NCI-H345 (cell line): ENCODE measurements at regions not wholly inside any gene's neighbourhood (a gene's known extent, or its start where the extent isn't known, plus 50 kb on each side); places are given as distances from the start of the nearest gene placed in this dataset.
"Not testable (repeated sequence)": the region's sequence is repeated elsewhere in the genome, so short reads cannot be mapped to it uniquely, and the experiment has no call there.

Experiments used
- DNase-seq: peaks from one replicate; lab custom pipeline; 2025; lab: John Stamatoyannopoulos, UW

- not testable (repeated sequence) for DNase-seq
Observed at GRCh38 chr2:111579500-111580134, 304.4 kb downstream of the ANAPC1 start.

DNA sequence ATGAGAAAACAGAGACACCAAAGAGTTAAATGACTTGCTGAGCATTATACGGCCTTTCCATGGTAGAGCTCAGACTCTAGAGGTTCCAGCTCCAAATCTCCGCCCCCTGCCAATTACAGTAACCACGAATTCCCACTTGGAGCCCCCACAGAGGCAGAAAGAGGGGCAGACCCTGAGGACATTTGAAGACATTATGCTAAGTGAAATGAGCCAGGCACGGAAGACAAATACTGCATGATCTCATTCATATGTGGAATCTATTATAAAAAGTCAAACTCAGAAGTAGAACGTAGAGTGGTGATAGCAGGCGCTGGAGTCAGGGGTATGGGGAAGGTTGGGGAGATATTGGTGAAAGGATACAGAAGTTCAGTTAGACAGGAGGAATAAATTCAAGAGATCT is 303.4 kb downstream of the ANAPC1 start:
- not testable (repeated sequence) for DNase-seq

GRCh38 chr2:111582090-111582489 is 301.9 kb downstream of the ANAPC1 start:
- DNase-seq, result not testable (repeated sequence)

DNA sequence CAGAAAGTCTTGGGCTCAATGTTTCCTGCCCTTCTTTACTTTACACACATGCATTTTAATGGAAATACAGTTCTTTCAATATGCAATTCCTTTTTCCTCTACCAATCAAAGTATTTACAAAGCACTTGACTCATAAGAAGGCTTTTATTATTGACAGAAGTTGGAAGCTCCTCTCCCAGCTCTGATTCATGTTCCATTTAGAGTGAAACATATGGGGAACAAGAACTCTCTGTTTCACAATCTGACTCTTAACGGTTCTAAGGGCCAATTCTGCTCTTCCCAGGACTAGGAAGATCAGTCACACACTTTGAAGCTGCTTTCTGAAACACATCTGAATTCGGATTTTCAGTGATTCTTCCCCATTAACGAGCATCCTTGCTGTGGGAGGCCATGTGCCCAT is 300.5 kb downstream of the ANAPC1 start:
- not testable (repeated sequence) for DNase-seq

DNA sequence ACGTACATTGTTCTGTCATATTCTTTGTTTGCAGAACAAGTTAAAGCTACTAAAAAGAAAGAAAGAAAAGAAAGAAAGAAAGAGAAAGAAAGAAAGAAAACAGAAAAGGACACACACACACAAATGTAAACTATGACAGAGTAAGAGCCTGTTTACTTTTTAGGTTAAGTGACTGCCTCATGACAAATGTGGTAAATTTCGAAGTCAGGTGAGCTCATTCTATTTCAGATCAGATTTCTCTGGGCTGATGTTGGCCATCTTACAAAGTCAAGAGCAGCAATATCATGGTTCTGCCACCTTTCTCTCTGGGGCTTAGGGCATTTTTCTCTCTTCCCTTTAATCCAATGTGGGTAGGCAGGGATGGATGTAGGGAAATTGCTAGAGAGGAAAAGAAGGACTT is 299.5 kb downstream of the ANAPC1 start:
- DNase-seq, result not testable (repeated sequence)

DNA sequence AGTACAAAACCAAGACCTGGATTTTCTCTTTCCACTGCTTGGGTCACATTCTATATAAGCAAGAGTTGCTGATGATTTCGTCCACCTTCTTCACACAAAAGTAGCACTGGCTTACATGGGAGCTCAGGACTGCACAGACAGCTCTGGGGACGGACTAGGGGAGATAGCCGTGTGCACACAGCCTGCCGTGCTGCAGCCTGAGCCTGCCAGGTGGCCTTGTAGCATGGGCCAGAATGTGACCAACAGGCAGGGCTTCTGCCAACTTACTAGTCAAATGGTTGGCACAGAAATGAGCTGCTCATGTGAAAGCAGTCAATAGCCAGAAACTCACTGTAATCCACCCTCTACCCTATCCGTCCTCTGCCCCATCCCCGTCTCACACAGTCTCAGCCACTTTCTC is 299.0 kb downstream of the ANAPC1 start:
- DNase-seq, result not testable (repeated sequence)

DNA sequence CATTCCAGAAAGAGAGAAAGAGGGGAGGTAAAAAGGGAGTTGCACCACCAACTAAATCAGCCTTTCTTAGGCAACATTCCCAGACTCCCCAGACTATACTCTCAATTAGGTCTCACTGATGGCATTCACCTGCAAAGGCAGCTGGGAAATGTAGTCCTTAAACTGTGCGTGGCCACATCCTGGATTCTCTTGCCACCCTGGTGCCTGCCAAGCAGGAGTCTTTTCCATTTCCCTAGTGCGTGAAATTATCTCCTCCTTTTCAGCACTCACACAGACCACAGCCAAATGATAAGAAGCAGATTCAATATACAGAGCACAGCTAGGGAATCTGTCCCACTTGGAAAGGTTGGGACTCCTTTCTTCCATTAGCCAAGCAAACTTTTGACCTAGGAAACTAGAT is 298.0 kb downstream of the ANAPC1 start:
- DNase-seq, result not testable (repeated sequence)

DNA sequence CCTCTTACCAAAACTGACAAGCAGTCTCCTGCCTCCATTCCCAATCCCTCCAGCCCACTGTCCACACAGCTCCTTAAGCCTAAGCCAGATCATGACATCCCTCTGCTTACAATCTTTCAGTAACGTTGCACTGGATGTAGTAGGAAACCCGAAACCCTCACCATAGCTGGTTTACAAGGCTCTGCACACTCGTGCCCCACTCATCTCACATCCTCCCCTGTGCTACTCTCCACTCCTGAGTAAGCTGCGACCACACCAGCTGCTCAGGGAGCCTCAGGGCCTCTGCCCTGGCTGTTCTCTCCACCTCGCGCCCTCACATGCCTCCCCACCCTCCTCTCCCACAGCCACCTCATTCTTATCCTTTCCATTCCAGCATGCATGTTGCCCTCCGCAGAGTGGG is 288.9 kb downstream of the ANAPC1 start:
- not testable (repeated sequence) for DNase-seq

DNA sequence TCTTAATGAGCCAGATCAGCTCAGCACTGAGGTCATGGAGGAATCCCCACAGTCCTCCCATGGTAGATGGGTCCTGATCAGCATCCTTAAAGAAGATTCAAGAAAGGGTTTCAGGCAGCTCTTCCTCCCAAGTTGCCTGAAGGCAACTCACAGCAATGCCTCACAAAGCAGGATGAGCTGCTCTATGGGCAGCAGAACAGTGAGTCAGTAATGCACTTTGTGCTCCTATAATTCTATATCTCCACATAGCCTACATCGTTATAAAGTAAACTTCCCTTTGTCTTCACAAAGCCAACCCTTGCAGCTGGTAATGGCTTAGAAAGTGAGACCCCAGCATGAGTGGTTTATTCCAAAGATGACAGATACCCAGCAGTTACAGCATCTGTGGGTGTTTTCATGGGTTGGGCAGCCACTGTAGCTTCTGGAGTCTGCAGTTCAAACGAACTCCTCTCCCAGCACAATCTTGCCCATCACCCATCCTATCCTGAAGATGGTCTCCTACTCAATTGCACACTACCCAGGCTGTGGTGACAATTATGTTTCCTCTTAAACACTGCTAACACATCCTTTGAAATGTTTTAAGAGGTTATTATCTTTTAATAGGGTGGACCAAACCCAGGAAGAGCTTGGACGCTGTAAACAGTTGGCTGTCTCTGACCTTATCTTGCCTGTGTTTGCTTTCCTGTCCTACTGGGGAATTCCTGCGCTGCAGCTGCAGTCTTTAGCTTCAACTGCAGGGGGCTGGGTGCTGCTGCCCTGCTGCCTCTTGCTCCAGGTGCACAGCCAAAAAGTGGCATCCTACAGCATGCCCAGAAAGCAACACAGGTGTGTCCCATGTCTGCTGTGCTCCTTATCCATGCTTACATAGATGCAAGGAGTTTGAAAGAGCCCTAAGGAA is 286.9 kb downstream of the ANAPC1 start:
- DNase-seq, result not testable (repeated sequence)

GRCh38 chr2:111598944-111599343 is 285.0 kb downstream of the ANAPC1 start:
- not testable (repeated sequence) for DNase-seq

- not testable (repeated sequence) for DNase-seq
Observed at GRCh38 chr2:111602259-111602658, 281.7 kb downstream of the ANAPC1 start.

- not testable (repeated sequence) for DNase-seq
Observed at GRCh38 chr2:111605798-111606197, 278.2 kb downstream of the ANAPC1 start.

- DNase-seq, result not testable (repeated sequence)
Observed at GRCh38 chr2:111606632-111607031, 277.4 kb downstream of the ANAPC1 start.

- not testable (repeated sequence) for DNase-seq
Observed at GRCh38 chr2:111609146-111609844, 274.7 kb downstream of the ANAPC1 start.

DNA sequence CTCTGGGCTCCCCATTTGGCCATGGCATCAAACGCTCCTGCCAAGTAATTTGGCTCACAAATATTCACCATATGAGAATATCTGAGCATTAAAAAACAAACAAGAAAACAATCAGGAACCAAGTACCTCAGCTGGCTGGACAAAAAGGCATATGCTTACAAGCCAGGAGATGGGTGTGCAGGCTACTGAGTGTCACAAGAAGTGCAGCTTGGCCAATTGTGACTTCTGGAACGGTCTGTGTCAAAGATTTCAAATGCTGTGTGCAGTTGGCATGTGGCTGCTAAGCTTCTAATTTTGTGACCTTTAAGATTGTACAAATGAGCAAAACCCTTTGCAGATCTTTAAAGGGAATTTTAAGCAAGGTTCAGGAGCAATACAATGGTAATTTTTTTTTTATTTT is 274.0 kb downstream of the ANAPC1 start:
- DNase-seq, result not testable (repeated sequence)

- no peak for DNase-seq
Observed at GRCh38 chr2:111616651-111617218, 267.3 kb downstream of the ANAPC1 start.

- DNase-seq, result no peak
Observed at GRCh38 chr2:111617299-111618225, 266.4 kb downstream of the ANAPC1 start.

GRCh38 chr2:111618226-111618977 is 265.6 kb downstream of the ANAPC1 start:
- no peak for DNase-seq

DNA sequence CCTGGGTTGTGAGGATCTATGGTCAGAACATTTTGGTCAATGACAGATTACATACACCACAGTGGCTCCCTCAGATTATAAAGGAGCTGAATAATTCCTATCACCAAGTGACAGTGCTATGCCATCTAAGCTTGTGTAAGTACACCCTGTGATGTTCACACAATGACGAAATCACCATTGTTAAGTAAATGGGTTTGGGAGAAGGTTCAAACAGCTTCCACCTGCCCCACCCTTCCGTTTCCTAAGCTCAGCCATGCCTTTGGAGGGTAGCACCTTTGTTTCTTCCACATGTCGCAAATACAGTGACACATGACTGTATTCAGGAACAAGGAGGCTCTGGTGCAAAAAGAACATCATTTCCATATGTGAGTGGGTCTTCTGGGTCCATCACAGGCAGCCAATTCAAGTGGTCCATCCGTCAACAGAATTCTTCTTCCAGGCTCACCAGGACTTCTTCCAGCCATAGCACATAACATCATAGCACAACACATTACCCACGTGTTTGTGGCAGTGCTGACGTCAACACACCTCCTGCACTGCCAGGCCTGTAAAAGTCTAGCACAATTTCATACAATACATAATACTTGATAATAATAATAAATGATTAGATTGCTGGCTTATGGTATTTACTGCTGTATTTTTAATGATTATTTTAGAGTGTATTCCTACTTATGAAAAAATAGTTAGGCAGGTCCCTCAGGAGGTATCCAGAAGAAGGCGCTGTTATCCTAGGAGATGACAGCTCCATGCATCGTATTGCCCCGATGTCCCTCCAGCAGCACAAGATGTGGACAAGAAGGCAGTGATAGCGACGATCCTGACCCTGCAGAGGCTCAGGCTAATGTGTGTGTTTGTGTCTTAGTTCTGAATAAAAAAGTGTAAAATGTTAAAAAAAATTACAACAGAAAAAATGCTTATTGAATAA is 264.8 kb downstream of the ANAPC1 start:
- DNase-seq, result no peak
